Mammary epithelial cell (primary cell): ENCODE measurements at regions not wholly inside any gene's neighbourhood (a gene's known extent, or its start where the extent isn't known, plus 50 kb on each side); places are given as distances from the start of the nearest gene placed in this dataset.

Experiments used
- EZH2 ChIP-seq: IDR thresholded peaks from 2 replicates; pipeline ENCODE4 v1.6.1; 2012; ENCODE audit warnings: low read length, inconsistent platforms, borderline replicate concordance
- TF ChIP-seq, protein P1 (sequence below), 2 donors: IDR thresholded peaks in 1 of 2; conservative IDR thresholded peaks in 1 of 2; 2 replicates each; pipeline ENCODE4 v1.5.1; 2011 to 2012; ENCODE audit warnings: inconsistent platforms in 2 of 2, low read length in 2 of 2, mild to moderate bottlenecking in 2 of 2, control low read depth in 1 of 2, low read depth in 1 of 2; ENCODE audit not compliant: insufficient read depth in 1 of 2; ENCODE audit errors: extremely low read depth in 1 of 2

DNA sequence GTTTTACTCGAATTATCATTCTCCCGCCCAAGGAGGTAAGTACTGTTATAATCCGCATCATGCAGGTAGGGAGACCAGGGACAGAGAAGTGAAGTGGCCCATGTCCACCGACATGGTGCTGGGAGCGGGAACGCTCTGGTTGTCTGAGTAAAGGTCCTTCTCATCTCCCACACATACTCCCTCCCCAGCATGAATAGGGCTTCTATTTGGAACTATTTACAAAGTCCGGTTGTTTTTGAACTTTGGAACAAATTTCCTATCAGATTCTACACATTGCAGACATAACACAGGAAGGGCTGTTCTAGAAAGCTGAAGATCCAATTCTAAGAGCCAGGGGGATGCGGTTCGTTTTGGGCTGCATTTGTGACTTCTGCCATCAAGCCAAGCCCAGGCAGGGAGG, 94.8 kb upstream of the TLE3 start:
- TF ChIP-seq, protein P1, sequence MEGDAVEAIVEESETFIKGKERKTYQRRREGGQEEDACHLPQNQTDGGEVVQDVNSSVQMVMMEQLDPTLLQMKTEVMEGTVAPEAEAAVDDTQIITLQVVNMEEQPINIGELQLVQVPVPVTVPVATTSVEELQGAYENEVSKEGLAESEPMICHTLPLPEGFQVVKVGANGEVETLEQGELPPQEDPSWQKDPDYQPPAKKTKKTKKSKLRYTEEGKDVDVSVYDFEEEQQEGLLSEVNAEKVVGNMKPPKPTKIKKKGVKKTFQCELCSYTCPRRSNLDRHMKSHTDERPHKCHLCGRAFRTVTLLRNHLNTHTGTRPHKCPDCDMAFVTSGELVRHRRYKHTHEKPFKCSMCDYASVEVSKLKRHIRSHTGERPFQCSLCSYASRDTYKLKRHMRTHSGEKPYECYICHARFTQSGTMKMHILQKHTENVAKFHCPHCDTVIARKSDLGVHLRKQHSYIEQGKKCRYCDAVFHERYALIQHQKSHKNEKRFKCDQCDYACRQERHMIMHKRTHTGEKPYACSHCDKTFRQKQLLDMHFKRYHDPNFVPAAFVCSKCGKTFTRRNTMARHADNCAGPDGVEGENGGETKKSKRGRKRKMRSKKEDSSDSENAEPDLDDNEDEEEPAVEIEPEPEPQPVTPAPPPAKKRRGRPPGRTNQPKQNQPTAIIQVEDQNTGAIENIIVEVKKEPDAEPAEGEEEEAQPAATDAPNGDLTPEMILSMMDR (conservative IDR thresholded peaks at IDR 0.05 in 1 of 2, IDR thresholded peaks at IDR 0.05 in 1 of 2; ENCODE audit: extremely low read depth in 1 of 2, insufficient read depth in 1 of 2, low read depth in 1 of 2, low read length in 2 of 2): no peak
- TF ChIP-seq EZH2: no peak
